IMR-90 (cell line): ENCODE measurements at regions not wholly inside any gene's neighbourhood (a gene's known extent, or its start where the extent isn't known, plus 50 kb on each side); places are given as distances from the start of the nearest gene placed in this dataset.

Source experiments
- ATAC-seq: fragments of 200-7000 bp; cut with Tn5 transposase; 2 replicates; pipeline ENCODE4 v1.9.1; 2020; ENCODE audit warnings: low read depth, mild to moderate bottlenecking, moderate library complexity
- BruUV-seq: library from RNA; stranded (reverse); fragments of 400-500 nt; replicated peaks from 2 replicates; lab custom pipeline; 2021; lab: Mats Ljungman, UMichigan
- CTCF ChIA-PET: fragments of 300-600 bp; formaldehyde crosslinking; extraction: SDS; loops from one replicate; lab custom pipeline; 2021; ENCODE audit warnings: antibody characterized with exemption; lab: Yijun Ruan, JAX
- POLR2A ChIA-PET: fragments of 300-600 bp; sonication (Branson Sonifier 250); formaldehyde crosslinking; loops from one replicate; lab custom pipeline; 2022; ENCODE audit warnings: antibody characterized with exemption; ENCODE audit not compliant: unreplicated experiment; lab: Charles Lee
- DNase-seq: peaks from one replicate; pipeline ENCODE4 v3.0.0; 2013
- H2AFZ ChIP-seq: replicated peaks from 2 replicates; pipeline ENCODE3; 2013; ENCODE audit warnings: low read length, mild to moderate bottlenecking; ENCODE audit not compliant: poor library complexity
- H2AK5ac ChIP-seq: 2 replicates; pipeline ENCODE4 v1.6.1; 2013; ENCODE audit warnings: low read depth, low read length, inconsistent platforms
- H2AK9ac ChIP-seq: replicated peaks from 2 replicates; pipeline ENCODE3; 2013; ENCODE audit warnings: mild to moderate bottlenecking, low read depth, low read length, moderate library complexity; ENCODE audit not compliant: poor library complexity
- H2BK120ac ChIP-seq: 2 replicates; pipeline ENCODE4 v1.6.1; 2013; ENCODE audit warnings: low read depth, low read length, inconsistent platforms
- H2BK15ac ChIP-seq: 3 replicates; pipeline ENCODE4 v1.6.1; 2013; ENCODE audit warnings: low read depth, low read length, inconsistent platforms
- H2BK20ac ChIP-seq: 2 replicates; pipeline ENCODE4 v1.6.1; 2013; ENCODE audit warnings: low read depth, mild to moderate bottlenecking, inconsistent platforms, low read length, moderate library complexity
- H2BK5ac ChIP-seq: 2 replicates; pipeline ENCODE4 v1.6.1; 2013; ENCODE audit warnings: mild to moderate bottlenecking, low read depth, low read length, inconsistent platforms; ENCODE audit not compliant: poor library complexity, severe bottlenecking
- H3K14ac ChIP-seq: replicated peaks from 2 replicates; pipeline ENCODE4 v1.6.1; 2013; ENCODE audit warnings: low read depth, low read length, inconsistent platforms
- H3K18ac ChIP-seq: 2 replicates; pipeline ENCODE4 v1.6.1; 2013; ENCODE audit warnings: low read depth, low read length, control low read depth
- H3K23ac ChIP-seq: 2 replicates; pipeline ENCODE4 v1.6.1; 2013; ENCODE audit warnings: low read depth, low read length, inconsistent platforms
- H3K27ac ChIP-seq: 2 replicates; pipeline ENCODE4 v1.5.1; 2013; ENCODE audit warnings: mild to moderate bottlenecking, control low read depth, low read length; ENCODE audit not compliant: insufficient read depth
- H3K27me3 ChIP-seq: 2 replicates; pipeline ENCODE4 v1.6.1; 2013; ENCODE audit warnings: low read length; ENCODE audit not compliant: control insufficient read depth, insufficient read depth
- H3K36me3 ChIP-seq: 2 replicates; pipeline ENCODE4 v1.6.1; 2013; ENCODE audit warnings: low read length, mixed read lengths; ENCODE audit not compliant: control insufficient read depth, insufficient read depth
- H3K4ac ChIP-seq: 2 replicates; pipeline ENCODE4 v1.6.1; 2013; ENCODE audit warnings: low read depth, low read length, inconsistent platforms
- H3K4me1 ChIP-seq: 2 replicates; pipeline ENCODE4 v1.6.1; 2013; ENCODE audit warnings: low read length, mixed read lengths; ENCODE audit not compliant: control insufficient read depth, insufficient read depth
- H3K4me2 ChIP-seq: 2 replicates; pipeline ENCODE4 v1.6.1; 2013; ENCODE audit warnings: low read depth, mild to moderate bottlenecking, control low read depth, low read length, moderate library complexity
- H3K4me3 ChIP-seq: 2 replicates; pipeline ENCODE4 v1.5.1; 2013; ENCODE audit warnings: low read depth, mild to moderate bottlenecking, control low read depth, low read length, moderate library complexity; ENCODE audit not compliant: insufficient read depth
- H3K56ac ChIP-seq: 2 replicates; pipeline ENCODE4 v1.6.1; 2013; ENCODE audit warnings: low read length, inconsistent platforms; ENCODE audit not compliant: insufficient read depth; ENCODE audit errors: extremely low read depth
- H3K79me1 ChIP-seq, 2 experiments: 2 replicates each; pipeline ENCODE4 v1.6.1; 2013; ENCODE audit warnings: low read length in 2 of 2, inconsistent platforms in 1 of 2, low read depth in 1 of 2
- H3K9ac ChIP-seq: 2 replicates; pipeline ENCODE4 v1.6.1; 2013; ENCODE audit warnings: low read depth, low read length, control low read depth
- H3K9me1 ChIP-seq: 2 replicates; pipeline ENCODE4 v1.6.1; 2013; ENCODE audit warnings: low read length, inconsistent platforms; ENCODE audit not compliant: insufficient read depth
- H3K9me3 ChIP-seq: 2 replicates; pipeline ENCODE4 v1.6.1; 2013; ENCODE audit warnings: low read length; ENCODE audit not compliant: control insufficient read depth, insufficient read depth
- H4K20me1 ChIP-seq: 2 replicates; pipeline ENCODE4 v1.6.1; 2013; ENCODE audit warnings: low read length, inconsistent platforms; ENCODE audit not compliant: insufficient read depth
- H4K5ac ChIP-seq: 2 replicates; pipeline ENCODE4 v1.6.1; 2013; ENCODE audit warnings: mild to moderate bottlenecking, low read depth, low read length, control low read depth
- H4K8ac ChIP-seq, 2 experiments: 2 replicates each; pipeline ENCODE4 v1.6.1; 2013; ENCODE audit warnings: low read depth in 2 of 2, low read length in 2 of 2, control low read depth in 1 of 2, inconsistent platforms in 1 of 2
- H4K91ac ChIP-seq: 2 replicates; pipeline ENCODE4 v1.6.1; 2013; ENCODE audit warnings: low read depth, low read length, inconsistent platforms; ENCODE audit not compliant: insufficient read depth
- CHD1 ChIP-seq: IDR thresholded peaks from 2 replicates; pipeline ENCODE4 v1.6.1; 2012; ENCODE audit warnings: low read depth, low read length, improper control_type of control experiment
- WGBS, 2 experiments: methylation state at CpG; one replicate each; pipeline versions ENCODE4 v1.1.5 to v1.1.7; 2013; ENCODE audit warnings: missing lambda C conversion rate in 2 of 2; ENCODE audit not compliant: insufficient read length in 1 of 2; ENCODE audit errors: extremely low coverage in 2 of 2; 5-methylcytosine and 5-hydroxymethylcytosine counted together
- dilution Hi-C: fragments of 300-500 bp; cut with HindIII; formaldehyde crosslinking; loops from one replicate; pipeline ENCODE4 v1.14.3; 2018; ENCODE audit warnings: low sequenced_read_pairs; ENCODE audit not compliant: unreplicated experiment
- in situ Hi-C: fragments of 300-500 bp; cut with MboI; formaldehyde crosslinking; loops from 3 replicates; pipeline ENCODE4 v1.14.3; 2019; ENCODE audit warnings: low sequenced_read_pairs, inconsistent platforms, mixed read lengths
- intact Hi-C: fragments of 100-400 bp; cut with micrococcal nuclease; formaldehyde crosslinking; loops from 2 replicates; pipeline ENCODE4 v1.10.0; 2022
- TF ChIP-seq, protein P1 (sequence below): conservative IDR thresholded peaks from 2 replicates; pipeline ENCODE4 v1.5.1; 2012; ENCODE audit warnings: mild to moderate bottlenecking, low read depth, low read length, improper control_type of control experiment

DNA sequence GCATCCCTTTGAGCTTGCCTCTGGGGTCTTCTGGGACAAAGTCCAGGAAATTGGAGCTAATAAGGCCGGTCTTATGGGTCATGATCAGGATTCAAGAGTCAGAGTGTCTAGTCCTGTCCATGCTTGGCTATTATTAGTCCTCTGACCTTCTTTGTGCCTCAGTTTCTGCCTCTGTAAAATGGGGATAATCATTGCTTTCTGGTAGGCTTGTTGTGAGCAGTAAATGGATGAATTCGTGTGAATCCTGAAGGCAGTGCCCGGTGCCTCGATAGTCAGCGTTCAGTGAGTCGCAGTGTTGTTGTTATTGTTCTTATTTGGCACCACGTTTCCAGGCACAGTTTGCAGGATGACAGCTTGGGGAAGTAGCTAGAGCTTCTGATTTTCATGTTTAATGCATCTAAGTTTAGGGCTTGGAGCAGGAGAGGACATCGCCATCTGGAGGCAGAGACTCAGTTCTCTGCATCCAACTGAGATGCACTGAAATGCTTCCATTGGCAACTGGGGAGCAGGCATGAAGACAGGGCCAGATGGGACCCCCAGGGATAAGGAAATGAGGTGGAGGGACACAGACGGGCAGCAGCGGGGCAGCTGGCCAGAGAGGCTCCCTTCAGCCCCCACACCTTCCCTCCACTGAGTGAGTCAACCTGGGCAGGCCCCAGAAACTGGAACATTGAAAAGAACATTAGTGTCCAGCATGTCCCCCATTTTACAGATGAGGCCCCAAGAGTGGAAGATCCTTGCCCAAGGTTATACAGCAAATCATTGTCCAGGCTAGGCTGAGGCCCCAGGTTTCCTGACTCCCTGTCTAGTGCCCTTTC is 160.3 kb downstream of the PTPRU start:
- Histone ChIP-seq H3K23ac (no peak overlapping the region), H3K27ac (no peak overlapping the region), H3K27me3 (no peaks in the 10 kb centered on the region; the same call in none of the 2 replicates), H4K20me1 (no peaks in the 10 kb centered on the region), H2BK20ac (no peak overlapping the region), H3K9me1 (no peaks in the 10 kb centered on the region), H2AK5ac (no peak overlapping the region), H4K91ac (no peak overlapping the region), H3K9ac (no peak overlapping the region), H3K9me3 (no peaks in the 10 kb centered on the region), H3K18ac (no peak overlapping the region), H2AK9ac (no peak overlapping the region), H2BK15ac (no peak overlapping the region), H3K4ac (no peak overlapping the region), H2AFZ (no peak overlapping the region), H3K56ac (no peak overlapping the region), H2BK120ac (no peak overlapping the region), H3K79me1 (no peaks in the 10 kb centered on the region), H3K4me3 (no peak overlapping the region), H3K36me3 (no peaks in the 10 kb centered on the region), H4K8ac (no peak overlapping the region), H2BK5ac (no peak overlapping the region), H3K4me2 (no peak overlapping the region), H4K5ac (no peak overlapping the region), H3K14ac (no peak overlapping the region), H3K4me1 (no peaks in the 10 kb centered on the region)
- ChIA-PET POLR2A (no interaction called here), CTCF (interaction anchor here (0.7 to 1.4 kb wide), 2 partner anchors 28 to 151 kb away, joined by 3 to 4 read pairs; no protein-coding TSS in a partner anchor)
- dilution Hi-C loops (no loop called here), intact Hi-C loops (loop anchor here (5.0 kb wide), 1 partner anchor 149 kb away; no protein-coding TSS in a partner anchor), in situ Hi-C loops (no loop called here)
- ATAC-seq (no peak), DNase-seq (peak; percentile 8)
- no TSS peak for BruUV-seq
- 55% methylated on average over 6 of the region's 10 CpGs; no CpG with 5 or more reads in 1 of the 2 experiments for WGBS, 2 experiments
- TF ChIP-seq, protein P1, sequence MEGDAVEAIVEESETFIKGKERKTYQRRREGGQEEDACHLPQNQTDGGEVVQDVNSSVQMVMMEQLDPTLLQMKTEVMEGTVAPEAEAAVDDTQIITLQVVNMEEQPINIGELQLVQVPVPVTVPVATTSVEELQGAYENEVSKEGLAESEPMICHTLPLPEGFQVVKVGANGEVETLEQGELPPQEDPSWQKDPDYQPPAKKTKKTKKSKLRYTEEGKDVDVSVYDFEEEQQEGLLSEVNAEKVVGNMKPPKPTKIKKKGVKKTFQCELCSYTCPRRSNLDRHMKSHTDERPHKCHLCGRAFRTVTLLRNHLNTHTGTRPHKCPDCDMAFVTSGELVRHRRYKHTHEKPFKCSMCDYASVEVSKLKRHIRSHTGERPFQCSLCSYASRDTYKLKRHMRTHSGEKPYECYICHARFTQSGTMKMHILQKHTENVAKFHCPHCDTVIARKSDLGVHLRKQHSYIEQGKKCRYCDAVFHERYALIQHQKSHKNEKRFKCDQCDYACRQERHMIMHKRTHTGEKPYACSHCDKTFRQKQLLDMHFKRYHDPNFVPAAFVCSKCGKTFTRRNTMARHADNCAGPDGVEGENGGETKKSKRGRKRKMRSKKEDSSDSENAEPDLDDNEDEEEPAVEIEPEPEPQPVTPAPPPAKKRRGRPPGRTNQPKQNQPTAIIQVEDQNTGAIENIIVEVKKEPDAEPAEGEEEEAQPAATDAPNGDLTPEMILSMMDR = 0 out of 2 replicates have a peak, but pooled peaks have one; percentile 17
- TF ChIP-seq CHD1 = no peak
